ENCODE measurements at regions not wholly inside any gene's neighbourhood (a gene's known extent, or its start where the extent isn't known, plus 50 kb on each side); places are given as distances from the start of the nearest gene placed in this dataset.

DNA sequence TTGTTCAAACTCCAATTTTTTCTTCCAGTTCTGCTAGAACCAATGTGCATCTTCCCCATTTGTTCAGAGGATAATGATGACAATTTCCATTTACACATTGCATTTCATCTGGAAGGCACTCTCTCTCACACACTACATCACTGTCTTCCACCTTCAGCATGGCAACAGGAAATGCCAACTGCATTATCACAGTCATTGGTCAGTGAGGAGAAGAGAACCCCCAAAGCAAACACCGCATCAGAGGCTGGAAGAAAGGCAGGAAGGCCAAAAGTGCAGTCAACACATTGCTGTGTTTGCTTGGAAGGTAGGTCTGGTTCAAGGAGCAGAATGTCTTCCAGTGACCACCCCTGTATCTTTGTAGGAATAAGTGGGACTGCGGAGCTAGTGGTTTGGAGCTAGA is 192.2 kb upstream of the RHOBTB1 start:
- ChIA-PET CTCF (no interaction called here), POLR2A (ENCODE audit: low non-redundant PET) (no interaction called here)
- DNase-seq (ENCODE audit: low spot score): peak; percentile 2
- no peak overlapping the region for H3K27ac ChIP-seq
- TF ChIP-seq, protein P1, sequence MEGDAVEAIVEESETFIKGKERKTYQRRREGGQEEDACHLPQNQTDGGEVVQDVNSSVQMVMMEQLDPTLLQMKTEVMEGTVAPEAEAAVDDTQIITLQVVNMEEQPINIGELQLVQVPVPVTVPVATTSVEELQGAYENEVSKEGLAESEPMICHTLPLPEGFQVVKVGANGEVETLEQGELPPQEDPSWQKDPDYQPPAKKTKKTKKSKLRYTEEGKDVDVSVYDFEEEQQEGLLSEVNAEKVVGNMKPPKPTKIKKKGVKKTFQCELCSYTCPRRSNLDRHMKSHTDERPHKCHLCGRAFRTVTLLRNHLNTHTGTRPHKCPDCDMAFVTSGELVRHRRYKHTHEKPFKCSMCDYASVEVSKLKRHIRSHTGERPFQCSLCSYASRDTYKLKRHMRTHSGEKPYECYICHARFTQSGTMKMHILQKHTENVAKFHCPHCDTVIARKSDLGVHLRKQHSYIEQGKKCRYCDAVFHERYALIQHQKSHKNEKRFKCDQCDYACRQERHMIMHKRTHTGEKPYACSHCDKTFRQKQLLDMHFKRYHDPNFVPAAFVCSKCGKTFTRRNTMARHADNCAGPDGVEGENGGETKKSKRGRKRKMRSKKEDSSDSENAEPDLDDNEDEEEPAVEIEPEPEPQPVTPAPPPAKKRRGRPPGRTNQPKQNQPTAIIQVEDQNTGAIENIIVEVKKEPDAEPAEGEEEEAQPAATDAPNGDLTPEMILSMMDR (conservative IDR thresholded peaks at IDR 0.05; ENCODE audit: low read depth): no peak

DNA sequence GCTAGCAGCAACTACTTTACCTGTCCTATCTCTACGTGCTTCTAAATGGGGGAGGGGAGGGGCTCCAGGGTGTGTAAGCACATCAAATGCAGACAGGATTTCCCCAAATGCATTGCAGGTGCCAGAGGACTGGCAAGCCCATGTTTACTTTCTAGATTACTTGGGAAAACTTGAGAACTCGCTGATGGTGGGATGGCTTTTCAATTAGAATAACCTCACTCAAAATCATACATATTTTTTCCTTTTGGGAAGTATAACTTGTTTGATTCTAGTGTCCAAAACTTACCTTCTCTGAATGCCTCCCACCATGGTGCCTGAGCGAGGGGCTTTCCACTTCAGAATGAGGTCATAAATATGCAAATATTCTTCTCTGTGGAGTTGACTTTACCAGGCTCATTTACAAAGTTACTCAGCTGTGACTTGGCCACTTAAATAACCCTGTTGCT is 191.3 kb upstream of the RHOBTB1 start:
- ChIA-PET CTCF (no interaction called here), POLR2A (ENCODE audit: low non-redundant PET) (no interaction called here)
- H3K27ac ChIP-seq: no peak overlapping the region
- DNase-seq (ENCODE audit: low spot score): no peak
- TF ChIP-seq, protein P1 (conservative IDR thresholded peaks at IDR 0.05; ENCODE audit: low read depth): no peak

DNA sequence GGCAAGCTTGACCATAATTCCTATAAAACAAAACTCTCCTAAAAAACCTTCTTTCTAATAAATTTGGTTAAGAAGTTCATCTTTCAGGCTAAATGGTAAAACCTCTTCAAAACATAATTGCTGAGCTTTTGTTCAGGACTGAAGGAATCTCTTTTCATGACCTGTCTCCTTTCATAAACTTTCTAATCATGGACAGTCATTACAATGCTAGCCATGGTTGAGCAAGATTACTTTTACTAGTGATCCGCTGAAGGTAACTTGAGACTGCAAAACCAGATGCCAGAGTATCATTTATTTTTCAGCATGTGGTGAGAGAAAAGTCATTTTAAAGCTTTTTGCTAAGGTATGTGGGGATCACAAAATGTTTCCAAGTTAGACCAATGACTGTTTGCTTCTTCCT is 186.4 kb upstream of the RHOBTB1 start:
- ChIA-PET CTCF (interaction anchor here (0.5 kb wide), 1 partner anchor 166 kb away, joined by 3 read pairs; no protein-coding TSS in a partner anchor), POLR2A (ENCODE audit: low non-redundant PET) (no interaction called here)
- DNase-seq (ENCODE audit: low spot score): no peak
- TF ChIP-seq, protein P1 (conservative IDR thresholded peaks at IDR 0.05; ENCODE audit: low read depth): no peak
- H3K27ac ChIP-seq: no peak overlapping the region

DNA sequence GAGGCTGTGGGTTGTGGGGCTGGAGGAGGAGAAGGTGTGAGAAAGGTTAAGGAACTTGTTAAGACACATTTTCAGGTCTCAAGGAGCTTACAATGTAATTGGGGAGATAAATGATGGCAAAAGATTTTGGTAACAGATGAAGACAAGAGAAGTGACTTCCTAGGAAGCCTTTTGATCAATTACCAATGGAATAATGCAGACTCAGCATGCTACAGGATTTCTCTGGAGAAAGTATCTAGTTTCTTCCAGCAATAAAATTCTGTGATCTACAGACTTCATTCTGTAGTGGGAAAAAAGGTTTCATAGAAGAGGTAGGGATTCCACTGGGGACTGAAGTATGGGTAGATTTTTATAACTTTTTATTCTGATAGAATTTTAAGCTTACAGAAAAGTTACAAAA is 184.2 kb upstream of the RHOBTB1 start:
- ChIA-PET CTCF (interaction anchor here (0.6 to 1.1 kb wide), 2 partner anchors 9 to 13 kb away, joined by 3 to 8 read pairs; no protein-coding TSS in a partner anchor), POLR2A (ENCODE audit: low non-redundant PET) (no interaction called here)
- DNase-seq (ENCODE audit: low spot score): no peak
- no peak overlapping the region for H3K27ac ChIP-seq
- TF ChIP-seq, protein P1 (conservative IDR thresholded peaks at IDR 0.05; ENCODE audit: low read depth): no peak

DNA sequence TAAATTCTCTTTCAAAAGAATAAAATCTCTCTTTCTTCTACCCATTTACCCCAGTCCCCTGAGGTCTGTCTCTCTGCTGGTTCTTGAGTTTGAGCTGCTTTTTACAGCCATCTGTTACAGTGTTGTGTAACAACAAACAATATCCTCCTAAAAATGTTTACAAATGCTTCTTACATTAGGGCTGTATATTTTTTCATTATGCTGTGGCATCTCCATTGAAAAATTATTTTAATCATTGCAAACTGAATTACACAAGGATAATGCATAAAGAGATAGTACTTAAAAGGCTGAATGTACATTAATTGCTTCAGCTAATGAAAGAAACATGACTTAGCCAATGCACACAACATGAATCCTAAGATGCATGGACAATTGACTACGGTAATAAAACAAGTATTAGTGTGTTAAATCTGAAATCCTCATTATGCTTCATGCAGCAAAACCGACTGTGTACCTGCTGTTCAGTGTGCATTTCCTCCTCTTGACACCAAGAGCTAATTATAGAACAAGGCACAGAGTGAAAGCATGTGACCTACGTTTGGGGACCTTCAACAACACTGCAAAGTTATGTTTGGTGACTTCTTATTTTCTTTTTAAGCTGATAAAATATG is 181.7 kb upstream of the RHOBTB1 start:
- no peak for DNase-seq (ENCODE audit: low spot score)
- POLR2A ChIA-PET (ENCODE audit: low non-redundant PET): no interaction called here
- CTCF ChIA-PET: no interaction called here
- H3K27ac ChIP-seq: no peak overlapping the region
- TF ChIP-seq, protein P1 (conservative IDR thresholded peaks at IDR 0.05; ENCODE audit: low read depth): no peak

DNA sequence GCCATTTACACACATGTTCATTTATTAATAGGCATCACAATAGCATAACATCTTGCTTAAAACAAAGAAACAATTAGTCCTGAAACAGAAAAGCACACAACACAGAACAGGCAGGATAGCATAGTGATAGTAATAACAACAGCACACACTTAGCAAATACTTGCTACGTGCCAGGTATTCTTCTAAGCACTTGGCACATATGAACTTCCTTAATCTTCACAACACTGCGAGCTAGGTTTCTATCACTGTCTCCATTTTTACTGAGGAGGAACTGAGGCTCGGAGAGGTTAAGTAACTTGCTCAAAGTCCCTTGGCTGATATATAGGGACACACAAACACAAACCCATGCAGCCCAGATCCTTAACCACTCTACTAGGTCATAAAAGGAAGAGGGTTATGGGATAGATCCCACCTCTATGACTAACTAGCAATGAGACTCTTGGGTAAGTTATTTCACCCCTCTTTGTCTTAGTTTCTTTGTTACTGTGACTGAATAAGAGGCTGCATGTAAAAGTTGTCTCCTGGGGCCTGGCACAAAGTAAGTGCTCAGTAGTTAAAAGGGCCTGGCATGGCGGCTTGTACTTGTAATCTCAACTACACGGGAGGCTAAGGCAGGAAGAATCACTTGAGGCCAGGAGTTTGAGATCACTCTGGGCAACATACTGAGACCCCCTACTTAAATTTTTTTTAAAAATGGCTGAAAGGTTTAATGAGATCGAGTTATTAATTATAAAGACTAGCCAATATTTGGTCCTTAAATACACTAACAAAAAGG is 181.0 kb upstream of the RHOBTB1 start:
- CTCF ChIA-PET: no interaction called here
- POLR2A ChIA-PET (ENCODE audit: low non-redundant PET): no interaction called here
- TF ChIP-seq, protein P1 (conservative IDR thresholded peaks at IDR 0.05; ENCODE audit: low read depth): no peak
- DNase-seq (ENCODE audit: low spot score): no peak
- H3K27ac ChIP-seq: no peak overlapping the region

All from RWPE1 (cell line).